ENCODE measurements at regions not wholly inside any gene's neighbourhood (a gene's known extent, or its start where the extent isn't known, plus 50 kb on each side); places are given as distances from the start of the nearest gene placed in this dataset.
A peak's percentile ranks its signal among the peaks of the same experiment; 100 is the strongest.

GRCh38 chr12:125220404-125221273 is 155.4 kb downstream of the AACS start:
- peak; percentile 42 for DNase-seq (ENCODE audit: low read depth)
- TF ChIP-seq CTCF (IDR thresholded peaks at IDR 0.05; ENCODE audit: insufficient read depth, low read length) = no peak

GRCh38 chr12:125221602-125222001 is 156.4 kb downstream of the AACS start:
- TF ChIP-seq CTCF (IDR thresholded peaks at IDR 0.05; ENCODE audit: insufficient read depth, low read length) = no peak
- DNase-seq (ENCODE audit: low read depth) = no peak
- no peak overlapping the region for H3K4me3 ChIP-seq (ENCODE audit: low read depth, low read length)

More at GRCh38 chr12:125220404-125221273, 155.4 kb downstream of the AACS start:
- no peak overlapping the region for H3K4me3 ChIP-seq (ENCODE audit: low read depth, low read length)

- DNase-seq (ENCODE audit: low read depth) = no peak
- TF ChIP-seq CTCF (IDR thresholded peaks at IDR 0.05; ENCODE audit: insufficient read depth, low read length) = no peak
- H3K4me3 ChIP-seq (ENCODE audit: low read depth, low read length) = no peak overlapping the region
Measured at GRCh38 chr12:125222876-125223275, 157.6 kb downstream of the AACS start.

- no peak for TF ChIP-seq CTCF (IDR thresholded peaks at IDR 0.05; ENCODE audit: insufficient read depth, low read length)
- no peak for DNase-seq (ENCODE audit: low read depth)
- H3K4me3 ChIP-seq (ENCODE audit: low read depth, low read length) = no peak overlapping the region
Measured at GRCh38 chr12:125225641-125226040, 160.4 kb downstream of the AACS start.

GRCh38 chr12:125228519-125229260 is 163.5 kb downstream of the AACS start:
- TF ChIP-seq CTCF (IDR thresholded peaks at IDR 0.05; ENCODE audit: insufficient read depth, low read length) = no peak
- no peak overlapping the region for H3K4me3 ChIP-seq (ENCODE audit: low read depth, low read length)
- no peak for DNase-seq (ENCODE audit: low read depth)

GRCh38 chr12:125229878-125230530 is 164.8 kb downstream of the AACS start:
- DNase-seq (ENCODE audit: low read depth) = no peak
- H3K4me3 ChIP-seq (ENCODE audit: low read depth, low read length) = no peak overlapping the region
- TF ChIP-seq CTCF (IDR thresholded peaks at IDR 0.05; ENCODE audit: insufficient read depth, low read length) = no peak

Data from fibroblast of the aortic adventitia (primary cell).